OCI-LY7 (cell line): ENCODE measurements at regions not wholly inside any gene's neighbourhood (a gene's known extent, or its start where the extent isn't known, plus 50 kb on each side); places are given as distances from the start of the nearest gene placed in this dataset.

Experiments
- CTCF ChIP-seq: fragments of 200-600 bp; sonication (generic); conservative IDR thresholded peaks from 2 replicates; pipeline ENCODE4 v1.5.1; 2014; ENCODE audit warnings: mild to moderate bottlenecking, antibody characterized with exemption, low read length, moderate library complexity, mixed read lengths
- EZH2phosphoT487 ChIP-seq: fragments of 200-600 bp; sonication (generic); IDR thresholded peaks from 2 replicates; pipeline ENCODE4 v1.6.1; 2018; ENCODE audit warnings: low read depth, borderline replicate concordance, mild to moderate bottlenecking, mixed run types, antibody characterized with exemption, low read length, moderate library complexity, mixed read lengths

GRCh38 chr16:64731891-64732290, 390.0 kb downstream of the CDH11 start:
- no peak for TF ChIP-seq CTCF
- TF ChIP-seq EZH2phosphoT487 = no peak
